ENCODE measurements at regions not wholly inside any gene's neighbourhood (a gene's known extent, or its start where the extent isn't known, plus 50 kb on each side); places are given as distances from the start of the nearest gene placed in this dataset.

DNA sequence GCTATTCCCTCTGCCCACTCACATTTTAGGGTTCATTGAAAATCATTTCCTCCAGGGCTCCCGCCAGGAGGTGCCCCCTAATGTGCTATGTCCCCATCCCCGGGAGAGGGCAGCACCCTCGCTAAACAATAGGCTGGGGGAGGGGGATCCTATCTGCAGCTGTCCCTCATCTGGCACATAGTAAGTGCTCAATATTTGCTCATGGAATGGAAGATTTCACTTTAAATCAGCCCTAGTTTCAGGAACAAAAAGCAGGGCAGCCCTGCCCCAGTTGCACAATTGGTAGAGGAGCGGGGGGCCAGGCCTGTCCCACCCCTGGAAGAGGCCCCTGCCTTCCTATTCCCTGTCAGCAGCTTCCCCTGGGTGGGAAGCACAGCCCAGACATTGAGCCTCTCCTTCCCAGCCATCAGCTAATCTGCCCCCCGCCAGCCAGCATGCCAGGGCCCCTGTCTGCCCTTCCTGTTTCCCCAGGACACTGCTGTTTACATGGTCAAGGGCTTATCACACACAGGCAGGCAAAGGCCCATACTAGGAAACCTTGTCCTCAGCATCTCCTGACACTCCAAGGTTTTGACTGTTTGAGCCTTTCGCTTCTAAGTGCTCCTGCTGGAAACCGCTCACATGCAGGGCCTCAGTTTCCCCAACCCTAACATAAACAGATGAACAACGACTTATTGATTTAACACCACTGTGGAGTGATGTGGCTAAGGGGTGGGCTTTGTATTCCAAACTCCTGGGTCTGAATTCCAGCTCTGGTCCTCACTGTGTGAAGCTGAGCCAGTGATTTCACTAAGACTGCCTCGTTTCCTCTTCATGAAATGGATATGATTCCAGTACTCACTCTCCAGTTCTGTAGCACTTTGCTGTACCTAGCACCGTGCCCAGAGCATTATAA lies 130.7 kb upstream of the ZMIZ1 start:
- DNase-seq = peak in 1 of 2 donors; percentile 13

DNA sequence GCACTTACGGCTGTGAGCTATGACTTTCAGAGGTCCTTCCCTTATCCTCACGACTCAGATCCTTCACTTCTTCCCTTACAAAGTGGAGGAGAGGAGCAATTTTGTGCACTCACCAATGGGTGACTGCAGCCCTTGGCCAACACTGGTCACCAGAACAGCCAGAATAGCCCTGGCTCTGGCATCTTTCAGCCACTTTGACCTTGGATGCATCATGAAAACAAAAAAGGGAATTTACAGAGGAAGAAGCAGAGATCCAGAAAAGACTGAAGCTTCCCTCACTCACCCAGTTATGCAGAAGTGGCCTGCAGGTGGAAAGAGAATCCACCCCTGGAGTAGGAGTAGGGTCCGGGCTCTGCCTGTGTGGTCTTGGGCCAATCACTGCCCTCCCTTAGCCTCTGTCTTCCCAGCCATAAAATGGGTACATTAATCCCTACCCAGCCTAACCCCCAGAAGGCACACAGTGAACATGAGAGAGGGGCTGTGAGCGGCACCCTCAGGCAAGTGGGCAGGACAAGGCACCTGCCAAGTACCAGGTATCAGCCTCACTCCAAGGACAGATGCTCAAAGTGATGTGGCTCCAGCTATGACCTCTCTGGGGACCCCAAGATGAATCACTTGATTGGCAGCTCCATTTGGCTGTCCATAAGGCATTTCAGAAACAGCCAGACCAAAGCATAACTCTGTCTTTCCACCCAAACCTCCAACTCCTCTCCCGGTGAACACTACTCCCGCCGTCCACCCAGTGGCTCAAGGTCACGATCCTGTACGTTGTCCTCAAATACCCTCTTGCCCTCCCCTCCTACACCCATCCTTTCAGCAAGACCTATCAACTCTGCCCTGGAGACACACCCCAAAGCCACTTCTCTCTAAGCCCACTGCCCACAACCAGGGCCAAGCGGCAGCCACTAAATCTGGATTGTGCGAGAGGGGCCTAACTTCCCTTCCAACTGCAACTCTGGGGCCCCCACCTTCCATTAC lies 129.8 kb upstream of the ZMIZ1 start:
- no peak for DNase-seq

DNA sequence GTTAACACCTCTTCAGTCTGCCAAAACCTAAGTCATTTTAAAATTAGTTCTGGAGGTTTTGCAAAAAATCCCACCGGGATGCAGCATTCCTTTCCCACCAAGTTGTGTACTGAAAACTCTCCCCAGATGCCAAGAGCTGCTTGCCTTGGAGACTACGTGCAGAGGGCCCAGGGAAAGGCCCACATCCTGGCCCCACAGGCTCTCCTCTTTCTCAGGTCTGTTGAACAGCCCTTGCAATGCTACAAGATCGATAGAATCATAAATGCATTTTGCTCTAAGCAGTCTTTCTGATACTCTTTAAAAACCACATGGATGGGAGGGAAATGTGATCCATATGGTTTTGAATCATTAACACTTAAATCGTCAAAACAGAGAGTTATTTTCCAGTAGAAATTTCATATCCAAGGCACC lies 126.7 kb upstream of the ZMIZ1 start:
- no peak for DNase-seq

DNA sequence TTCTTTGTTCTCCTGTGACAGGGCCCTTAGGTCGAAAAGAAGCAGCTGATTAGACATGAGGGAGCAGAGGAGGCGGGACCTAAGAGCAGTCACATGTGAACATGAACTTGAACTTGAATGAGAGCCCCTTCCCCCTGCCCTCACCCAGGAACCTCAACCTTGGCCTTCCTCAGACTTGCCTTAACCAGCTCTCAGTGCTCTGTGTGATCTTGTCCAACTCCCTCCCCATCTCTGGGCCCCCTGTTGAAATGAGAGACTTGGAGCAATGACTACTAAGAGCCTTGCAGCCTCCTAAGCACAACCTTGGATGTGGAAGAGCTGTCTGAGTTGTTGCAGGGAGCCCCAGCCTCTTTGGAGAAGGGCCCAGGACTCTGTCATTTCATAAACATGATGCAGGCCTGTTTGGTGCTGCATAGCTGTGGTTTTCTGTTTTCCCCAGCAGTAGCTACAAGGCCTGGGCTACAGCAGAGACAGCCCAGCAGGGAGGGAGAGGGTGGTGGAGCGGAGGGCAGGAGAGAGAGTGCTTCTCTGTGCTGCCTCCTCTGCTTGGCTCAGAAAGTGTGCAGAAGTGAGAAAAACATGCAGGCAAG lies 123.9 kb upstream of the ZMIZ1 start:
- no peak for DNase-seq

DNA sequence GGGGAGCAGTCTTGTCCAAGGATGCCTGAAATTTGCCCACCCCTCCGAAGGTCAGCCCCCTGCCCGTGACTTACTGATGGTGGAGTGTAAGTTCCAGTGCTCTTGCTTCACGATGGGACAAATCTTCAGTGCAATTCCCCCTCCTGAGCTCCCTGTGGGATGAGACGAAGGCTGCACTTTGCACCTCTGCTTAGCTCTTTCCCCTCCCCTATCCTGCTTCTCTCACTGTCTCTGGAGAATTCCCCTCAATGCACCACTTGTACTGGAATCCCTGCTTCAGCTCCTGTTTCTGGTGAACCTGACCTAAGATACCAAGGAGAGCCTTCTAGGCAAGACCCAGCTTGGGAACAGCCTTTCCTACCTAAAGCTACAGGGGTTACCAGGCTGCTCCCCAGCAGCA lies 122.9 kb upstream of the ZMIZ1 start:
- no peak for DNase-seq

DNA sequence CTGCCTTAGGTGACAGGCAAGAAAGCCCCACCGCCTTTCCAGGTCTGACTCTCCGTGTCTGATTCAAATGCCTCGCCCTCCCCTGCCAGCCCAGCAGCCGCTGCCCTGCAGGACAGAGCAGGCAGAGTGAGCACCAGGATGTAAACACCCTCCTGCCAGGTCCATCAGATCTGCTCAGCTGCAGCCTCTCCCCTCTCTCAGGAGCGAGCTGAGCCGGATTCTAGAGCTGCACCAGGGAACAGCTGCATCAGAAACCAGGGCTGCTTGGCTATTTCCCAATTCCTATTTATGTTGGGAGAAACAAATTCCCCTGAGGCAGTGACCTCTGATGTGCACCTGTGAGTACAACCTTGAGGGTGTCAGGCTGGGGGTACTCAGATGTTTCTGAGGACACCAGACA lies 121.5 kb upstream of the ZMIZ1 start:
- no peak for DNase-seq

DNA sequence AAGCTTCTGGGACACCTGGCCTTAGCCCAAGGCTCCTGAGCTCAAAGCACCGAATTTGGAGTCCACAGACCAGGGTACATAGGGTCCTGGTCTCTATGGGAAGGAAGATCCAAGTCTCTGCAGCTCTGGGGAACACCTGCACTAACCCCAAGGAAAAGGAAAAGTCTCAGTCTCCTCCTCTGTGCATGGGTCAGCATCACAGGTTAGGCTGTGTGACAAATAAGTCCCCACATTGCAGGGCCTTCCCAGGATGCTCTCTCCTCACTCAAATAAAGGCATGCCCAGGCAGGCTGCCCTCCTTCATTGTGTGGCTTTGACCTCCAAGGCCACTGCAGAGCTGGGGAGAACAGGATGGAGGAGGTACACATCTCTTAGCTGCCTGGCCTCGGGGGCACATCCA lies 121.0 kb upstream of the ZMIZ1 start:
- DNase-seq = no peak

DNA sequence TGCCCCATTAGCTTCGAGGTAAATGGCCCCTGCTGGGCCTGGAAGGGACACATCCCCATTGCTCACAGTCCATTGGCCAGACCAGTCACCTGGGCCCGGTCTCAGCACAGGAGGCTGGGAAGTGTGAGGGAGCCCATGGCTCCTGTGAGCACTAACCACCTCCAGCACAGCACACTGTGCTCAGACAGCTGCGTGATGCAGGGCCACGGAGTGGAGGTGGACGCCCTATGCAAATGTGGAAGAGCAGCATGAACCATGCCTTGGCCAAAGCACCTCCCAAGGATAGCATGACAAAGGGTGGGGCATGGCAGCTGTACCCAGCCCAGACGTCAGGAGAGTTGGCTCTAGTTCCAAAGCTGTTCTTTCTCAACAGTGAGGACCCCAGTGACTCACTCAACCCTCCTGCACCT lies 120.1 kb upstream of the ZMIZ1 start:
- DNase-seq = no peak

DNA sequence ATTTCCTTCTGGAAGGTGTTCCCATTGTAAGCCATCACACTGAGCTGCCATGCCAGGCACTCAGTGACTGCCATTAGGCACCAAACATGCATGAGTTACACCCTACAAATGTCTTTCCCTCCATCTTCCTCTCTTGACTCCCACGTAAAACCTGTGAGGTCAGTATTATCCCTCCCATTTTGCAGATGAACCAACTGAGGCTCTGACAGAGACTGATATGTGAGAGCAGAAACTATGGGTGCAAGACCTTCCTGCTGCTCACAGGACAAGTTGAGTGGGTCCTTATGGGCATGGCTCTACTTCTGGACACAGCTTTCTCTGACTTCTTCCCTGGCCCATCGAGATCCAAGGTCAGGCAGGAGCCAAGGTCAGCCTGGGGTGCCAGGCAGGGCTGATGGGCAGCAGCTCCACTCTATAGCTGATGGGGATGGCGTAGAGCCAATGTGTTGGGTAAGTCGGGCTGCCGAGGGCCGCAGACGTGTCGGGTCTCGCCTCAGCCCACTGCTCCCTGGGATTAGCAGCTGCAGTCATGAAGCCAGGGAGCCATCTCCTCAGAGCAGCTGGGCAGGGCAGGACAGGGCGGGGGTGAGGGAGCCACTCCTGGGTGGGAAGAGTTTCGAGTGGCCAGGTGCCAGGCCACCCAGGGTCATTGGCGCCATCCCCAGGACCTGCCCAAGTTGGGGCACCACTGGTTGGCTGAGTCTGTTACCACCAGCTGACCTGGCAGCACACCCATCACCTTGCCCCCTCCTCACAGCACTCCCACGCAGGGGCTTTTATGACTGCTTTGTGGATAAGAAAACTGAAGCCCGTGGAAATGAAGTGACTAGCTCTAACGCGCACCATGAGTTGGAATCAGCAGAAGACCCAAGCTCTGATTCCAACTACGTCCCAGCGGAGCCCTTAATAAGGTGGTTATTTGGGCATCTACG lies 117.8 kb upstream of the ZMIZ1 start:
- DNase-seq = no peak

DNA sequence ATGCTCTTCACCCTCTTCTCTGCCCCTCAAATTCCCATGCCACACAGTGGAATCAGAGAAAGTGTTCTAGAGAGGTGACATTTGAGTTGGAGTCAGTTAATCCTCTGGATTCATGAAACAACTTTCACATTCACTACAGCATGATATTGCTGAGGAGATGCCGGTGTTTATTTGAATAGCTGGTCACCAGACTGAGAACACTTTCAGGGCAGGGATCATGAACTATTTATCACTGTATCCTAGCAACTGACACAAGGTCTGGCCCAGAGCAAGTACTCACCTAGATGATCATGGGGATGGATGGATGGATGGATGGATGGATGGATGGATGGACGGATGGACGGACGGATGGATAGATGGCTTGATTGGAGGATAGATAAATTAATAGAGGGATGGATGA lies 116.7 kb upstream of the ZMIZ1 start:
- DNase-seq = no peak

DNA sequence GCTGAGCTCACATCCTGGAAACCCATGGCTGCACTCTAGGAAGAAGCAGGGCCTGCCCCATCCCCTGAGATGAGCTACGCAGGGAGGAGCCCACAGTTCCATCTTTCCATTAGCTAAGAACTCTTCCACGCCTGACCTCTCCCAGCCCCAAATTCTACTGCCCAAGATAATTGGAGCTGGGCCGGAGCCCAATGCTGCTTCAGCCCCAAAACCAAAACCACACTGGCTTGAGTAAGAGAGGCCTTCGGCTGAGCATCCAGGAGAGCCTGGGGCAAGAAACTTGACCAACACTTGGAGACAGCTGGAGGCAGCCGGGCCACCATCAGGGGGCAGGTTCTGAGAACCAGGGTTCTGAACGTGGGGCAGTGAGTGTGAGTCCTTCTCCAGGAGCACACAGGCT lies 116.1 kb upstream of the ZMIZ1 start:
- DNase-seq = no peak

DNA sequence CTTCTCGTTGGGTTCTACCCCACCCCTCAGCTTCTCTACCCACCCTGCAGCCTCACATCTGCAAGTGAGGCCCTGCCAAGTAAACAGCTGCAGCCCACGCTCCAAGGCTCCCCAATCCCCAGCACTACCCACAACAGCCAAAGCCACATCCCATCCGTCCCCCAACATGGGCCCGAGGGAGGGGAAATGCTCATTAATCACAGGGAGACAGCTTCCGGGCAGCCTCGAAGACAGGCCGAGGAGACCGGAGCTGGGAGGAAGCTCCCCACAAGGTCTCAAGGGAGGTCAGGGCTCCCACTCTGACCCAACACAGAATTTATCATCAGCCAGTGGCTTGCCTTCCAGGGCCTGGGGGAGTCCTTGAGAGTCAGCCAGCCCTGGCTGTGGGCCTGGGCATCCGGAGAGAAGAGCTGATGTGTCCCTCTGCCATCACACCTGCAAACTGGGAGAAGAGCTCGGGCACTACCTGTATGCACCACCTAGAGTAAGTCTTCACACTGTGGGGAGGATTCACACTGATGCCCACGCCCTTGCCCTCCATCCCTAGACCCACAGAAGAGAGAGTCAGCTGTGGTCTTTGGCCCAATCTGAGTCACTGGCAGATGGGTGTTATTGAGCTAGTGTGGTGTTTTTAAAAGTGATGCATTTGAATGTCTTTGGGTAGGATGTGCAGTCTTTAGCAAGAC lies 115.5 kb upstream of the ZMIZ1 start:
- no peak for DNase-seq

DNA sequence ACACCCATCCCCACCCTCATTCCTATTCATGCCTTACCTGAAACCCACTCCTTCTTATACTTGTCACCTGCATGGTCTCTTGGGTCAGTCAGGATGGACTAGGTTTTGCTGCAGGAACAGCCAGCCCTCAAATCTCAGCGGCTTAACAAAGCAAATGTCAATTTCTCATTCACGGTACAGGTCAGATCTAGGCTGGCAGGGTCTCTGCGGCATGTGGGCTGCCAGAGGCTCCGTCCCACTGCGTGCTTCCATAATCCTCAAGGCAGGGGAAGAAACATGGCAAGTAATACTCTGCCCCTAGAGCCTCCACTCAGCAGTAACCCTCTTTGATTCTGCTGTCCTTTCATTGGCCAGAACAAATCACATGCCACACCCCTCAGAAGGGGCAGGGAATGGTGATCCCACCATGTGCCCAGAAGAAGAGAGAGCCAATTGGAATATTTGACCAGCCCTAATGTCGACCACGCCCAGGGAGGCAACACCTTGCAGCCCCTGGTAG lies 114.9 kb upstream of the ZMIZ1 start:
- no peak for DNase-seq

DNA sequence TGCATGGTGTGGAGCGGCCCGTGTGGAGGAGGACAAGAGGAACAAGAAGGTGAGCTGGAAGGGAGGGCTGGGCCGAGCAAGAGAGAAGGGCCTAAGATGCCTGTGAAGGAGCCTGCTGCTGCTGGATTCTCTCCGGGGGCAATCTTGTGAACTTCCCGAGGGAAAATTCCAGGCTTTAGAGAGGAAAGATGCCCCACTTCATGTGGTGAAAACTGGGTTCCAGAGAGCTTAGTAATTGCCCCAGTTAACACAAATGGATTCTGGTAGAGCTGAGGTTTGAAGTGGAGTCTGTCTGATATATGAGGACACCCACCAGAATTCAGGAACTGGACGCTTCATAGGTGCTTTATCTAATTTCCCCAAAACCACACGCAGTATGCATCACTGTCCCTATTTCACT lies 114.1 kb upstream of the ZMIZ1 start:
- DNase-seq = no peak

DNA sequence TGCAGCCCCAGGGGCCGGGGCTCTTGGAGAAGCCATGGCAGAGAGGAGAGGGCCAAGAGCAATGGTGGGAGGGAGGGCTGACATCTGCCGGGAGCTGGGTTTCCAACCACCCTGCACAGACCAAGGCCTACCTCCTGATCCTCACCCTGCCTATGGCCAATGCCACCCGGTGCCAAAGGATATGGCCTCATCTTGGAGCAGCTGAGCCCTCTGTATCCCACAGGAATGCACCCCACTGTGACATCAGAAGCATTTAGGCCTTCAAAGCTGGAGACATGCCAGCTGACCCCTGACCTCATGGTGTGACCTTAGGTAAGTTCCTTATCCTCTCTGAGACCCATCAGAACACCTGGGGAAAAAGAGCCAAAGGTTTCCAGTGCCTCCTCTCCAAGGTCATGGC lies 113.6 kb upstream of the ZMIZ1 start:
- DNase-seq = no peak

DNA sequence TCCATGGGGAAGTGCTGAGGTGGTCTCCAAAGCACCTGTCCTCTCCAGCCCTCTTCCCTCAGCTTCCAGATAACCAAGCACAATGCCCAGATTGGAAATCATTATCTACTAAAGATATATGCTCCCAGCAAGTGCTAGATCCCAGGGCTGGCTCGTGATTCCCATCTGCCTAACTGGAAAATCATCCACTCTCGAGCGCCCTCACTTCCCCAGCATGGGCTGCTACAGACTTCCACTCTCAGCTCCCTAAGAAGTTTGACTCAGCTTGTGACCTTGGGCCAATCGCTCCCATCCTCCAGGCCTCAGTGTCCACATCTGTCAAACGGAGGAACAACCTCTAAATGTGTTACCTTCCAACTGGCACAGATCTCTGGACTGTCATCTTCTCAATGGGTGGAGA lies 112.4 kb upstream of the ZMIZ1 start:
- no peak for DNase-seq

DNA sequence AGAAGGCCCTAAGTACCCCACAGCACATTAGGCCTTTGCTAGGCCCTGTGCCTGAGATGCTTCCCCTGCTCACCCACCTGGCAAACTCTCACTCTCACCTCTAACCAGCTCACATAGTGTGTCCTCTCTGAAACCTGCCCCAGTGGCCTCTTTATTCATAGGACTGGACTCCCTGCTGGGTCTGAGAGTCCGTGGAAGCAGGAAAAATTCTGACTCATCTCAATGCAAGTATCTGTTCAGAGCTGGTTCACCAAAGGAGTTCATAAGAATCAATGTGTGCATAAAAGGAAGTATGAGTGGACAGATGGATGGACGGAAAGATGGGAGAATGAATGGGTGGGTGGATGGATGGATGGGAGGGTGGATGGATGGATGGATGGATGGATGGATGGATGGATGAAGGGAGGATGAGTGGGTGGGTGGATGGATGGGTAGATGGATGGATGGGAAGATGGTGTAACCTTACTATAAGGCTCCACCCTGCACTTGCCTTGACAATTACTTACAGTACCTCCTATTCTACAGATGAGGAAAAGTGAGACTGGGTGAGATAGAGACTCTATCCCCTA lies 111.2 kb upstream of the ZMIZ1 start:
- no peak for DNase-seq

DNA sequence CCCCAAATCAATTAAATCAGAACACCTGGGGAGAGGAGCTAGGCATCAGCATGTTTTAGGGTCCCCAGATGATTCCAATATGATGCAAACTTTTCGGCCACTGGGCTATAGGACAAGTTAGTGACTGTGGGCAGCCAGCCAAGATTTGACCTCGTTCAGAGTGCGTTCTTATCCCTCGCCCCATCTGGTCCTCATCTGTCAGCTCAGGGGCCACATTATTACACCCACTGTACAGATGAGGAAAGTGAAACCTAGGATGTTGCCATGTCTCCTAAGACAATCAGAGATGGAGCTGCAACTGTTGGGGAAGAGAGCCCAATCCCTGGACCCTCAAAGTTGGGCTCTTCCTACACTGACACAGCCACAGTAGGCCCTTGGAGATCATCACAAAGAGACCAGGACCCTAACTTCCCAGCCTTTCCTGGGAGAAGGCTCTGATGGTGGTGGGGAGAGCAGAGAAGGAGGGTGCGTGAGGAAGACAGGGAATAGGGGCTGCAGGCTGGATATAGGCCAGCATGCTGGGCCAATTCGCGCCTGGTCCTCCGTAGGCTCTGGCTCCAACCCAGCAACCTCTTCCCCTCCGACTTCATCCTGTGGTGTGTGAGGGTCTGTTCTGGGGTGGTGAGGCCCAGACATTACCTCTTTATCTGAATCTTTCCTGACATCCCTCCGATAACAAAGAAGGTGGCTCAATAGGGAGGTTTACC lies 109.4 kb upstream of the ZMIZ1 start:
- no peak for DNase-seq

DNA sequence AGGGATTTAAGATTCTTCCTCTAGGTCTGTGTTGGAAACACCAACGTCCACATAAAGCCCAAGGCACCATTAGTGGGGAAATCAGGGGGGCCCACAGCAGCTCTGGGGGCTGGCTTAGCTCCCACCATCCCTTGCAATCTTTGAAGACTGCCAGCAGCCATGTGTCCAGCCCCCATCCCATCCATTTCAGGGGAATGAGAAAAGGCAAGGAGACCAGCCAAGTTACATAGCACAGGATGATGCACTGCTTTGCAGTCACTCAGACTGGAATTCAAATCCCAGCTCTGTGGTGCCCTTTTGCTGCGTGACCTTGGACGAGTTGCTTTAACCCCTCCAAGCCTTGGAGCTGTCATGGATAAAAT lies 108.9 kb upstream of the ZMIZ1 start:
- DNase-seq = no peak

DNA sequence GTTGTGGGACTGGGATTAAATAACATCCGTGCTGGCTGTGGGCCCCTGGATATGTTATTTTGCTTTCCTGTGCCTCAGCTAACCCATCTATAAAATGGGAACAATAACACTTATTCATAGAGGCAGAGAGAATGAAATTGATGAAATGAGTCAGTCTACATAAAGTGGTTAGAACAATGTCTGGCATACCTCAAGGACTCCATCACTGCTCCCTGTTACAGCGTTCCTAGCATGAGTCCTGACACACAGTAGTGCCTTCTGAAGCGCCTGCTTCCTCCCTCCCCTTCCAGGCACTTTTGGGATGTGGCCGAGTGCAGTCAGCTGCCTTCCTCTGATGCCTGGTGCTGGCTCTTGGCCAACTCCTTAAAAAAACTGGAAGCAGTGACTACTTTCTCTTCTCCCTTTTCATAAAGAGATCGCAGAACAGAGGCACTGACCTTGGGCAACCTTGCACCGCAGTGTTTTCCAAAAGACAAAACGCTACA lies 108.4 kb upstream of the ZMIZ1 start:
- peak; percentile 17 to 20 for DNase-seq

Measured in CD4-positive, alpha-beta T cell treated with Interferon alpha-2 for 1 hour (primary cell).